HL-60 (cell line): ENCODE measurements at regions not wholly inside any gene's neighbourhood (a gene's known extent, or its start where the extent isn't known, plus 50 kb on each side); places are given as distances from the start of the nearest gene placed in this dataset.
"Not testable (repeated sequence)": the region's sequence is repeated elsewhere in the genome, so short reads cannot be mapped to it uniquely, and the experiment has no call there.

Experiments used
- DNase-seq, 2 experiments: peaks; one replicate each; pipeline ENCODE4 v3.0.0-alpha.2; 2010 to 2020; ENCODE audit warnings: low read depth in 1 of 2, low spot score in 1 of 2
- H3K27ac ChIP-seq: fragments of 250-450 bp; sonication (Bioruptor Pico); replicated peaks from 2 replicates; pipeline ENCODE4 v1.5.1; 2020; ENCODE audit warnings: mild to moderate bottlenecking, moderate library complexity
- H3K27me3 ChIP-seq: fragments of 250-450 bp; sonication (Bioruptor Pico); 2 replicates; pipeline ENCODE4 v1.5.1; 2021; ENCODE audit warnings: mild to moderate bottlenecking, moderate library complexity; ENCODE audit not compliant: insufficient read depth, poor library complexity, severe bottlenecking
- H3K4me3 ChIP-seq: replicated peaks from 2 replicates; pipeline ENCODE4 v1.5.1; 2011; ENCODE audit warnings: mild to moderate bottlenecking, control low read depth, low read length; ENCODE audit not compliant: insufficient read depth
- GABPA ChIP-seq: IDR thresholded peaks from 2 replicates; pipeline ENCODE4 v1.6.1; 2012; ENCODE audit warnings: low read depth
- POLR2AphosphoS5 ChIP-seq: IDR thresholded peaks from 2 replicates; pipeline ENCODE4 v1.6.1; 2012; ENCODE audit warnings: low read depth
- SPI1 ChIP-seq: IDR thresholded peaks from 2 replicates; pipeline ENCODE4 v1.6.1; 2012; ENCODE audit warnings: low read depth, mild to moderate bottlenecking, borderline replicate concordance
- TF ChIP-seq, protein P1 (sequence below): IDR thresholded peaks from one replicate; pipeline ENCODE4 v1.5.1; 2011; ENCODE audit warnings: low read length, control low read depth, inconsistent platforms; ENCODE audit not compliant: insufficient read depth
- TF ChIP-seq, protein P2 (sequence below): IDR thresholded peaks from 2 replicates; pipeline ENCODE4 v1.6.1; 2012; ENCODE audit warnings: low read depth; ENCODE audit not compliant: insufficient replicate concordance

DNA sequence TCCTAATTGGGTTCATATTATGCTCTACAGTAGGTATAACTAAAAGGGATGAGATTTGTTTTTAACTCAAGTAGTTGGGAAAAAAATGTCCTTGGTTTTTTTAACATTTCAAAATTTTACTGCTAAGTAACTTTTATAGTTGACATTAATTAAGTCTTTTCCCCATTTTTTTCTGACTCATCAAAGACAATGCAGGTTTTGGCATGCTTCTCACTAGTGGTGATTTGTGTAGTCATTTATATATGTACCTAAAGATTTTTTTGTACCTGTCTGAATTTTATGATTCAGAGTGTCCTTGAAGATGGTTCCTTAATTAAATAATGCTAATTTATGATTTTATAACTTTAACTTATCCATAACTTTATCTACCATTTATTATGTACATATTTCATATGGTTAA lies 882.3 kb upstream of the TMEFF2 start:
- TF ChIP-seq GABPA (no peak), POLR2AphosphoS5 (no peak), SPI1 (no peak)
- TF ChIP-seq, protein P1, sequence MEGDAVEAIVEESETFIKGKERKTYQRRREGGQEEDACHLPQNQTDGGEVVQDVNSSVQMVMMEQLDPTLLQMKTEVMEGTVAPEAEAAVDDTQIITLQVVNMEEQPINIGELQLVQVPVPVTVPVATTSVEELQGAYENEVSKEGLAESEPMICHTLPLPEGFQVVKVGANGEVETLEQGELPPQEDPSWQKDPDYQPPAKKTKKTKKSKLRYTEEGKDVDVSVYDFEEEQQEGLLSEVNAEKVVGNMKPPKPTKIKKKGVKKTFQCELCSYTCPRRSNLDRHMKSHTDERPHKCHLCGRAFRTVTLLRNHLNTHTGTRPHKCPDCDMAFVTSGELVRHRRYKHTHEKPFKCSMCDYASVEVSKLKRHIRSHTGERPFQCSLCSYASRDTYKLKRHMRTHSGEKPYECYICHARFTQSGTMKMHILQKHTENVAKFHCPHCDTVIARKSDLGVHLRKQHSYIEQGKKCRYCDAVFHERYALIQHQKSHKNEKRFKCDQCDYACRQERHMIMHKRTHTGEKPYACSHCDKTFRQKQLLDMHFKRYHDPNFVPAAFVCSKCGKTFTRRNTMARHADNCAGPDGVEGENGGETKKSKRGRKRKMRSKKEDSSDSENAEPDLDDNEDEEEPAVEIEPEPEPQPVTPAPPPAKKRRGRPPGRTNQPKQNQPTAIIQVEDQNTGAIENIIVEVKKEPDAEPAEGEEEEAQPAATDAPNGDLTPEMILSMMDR: no peak
- TF ChIP-seq, protein P2, sequence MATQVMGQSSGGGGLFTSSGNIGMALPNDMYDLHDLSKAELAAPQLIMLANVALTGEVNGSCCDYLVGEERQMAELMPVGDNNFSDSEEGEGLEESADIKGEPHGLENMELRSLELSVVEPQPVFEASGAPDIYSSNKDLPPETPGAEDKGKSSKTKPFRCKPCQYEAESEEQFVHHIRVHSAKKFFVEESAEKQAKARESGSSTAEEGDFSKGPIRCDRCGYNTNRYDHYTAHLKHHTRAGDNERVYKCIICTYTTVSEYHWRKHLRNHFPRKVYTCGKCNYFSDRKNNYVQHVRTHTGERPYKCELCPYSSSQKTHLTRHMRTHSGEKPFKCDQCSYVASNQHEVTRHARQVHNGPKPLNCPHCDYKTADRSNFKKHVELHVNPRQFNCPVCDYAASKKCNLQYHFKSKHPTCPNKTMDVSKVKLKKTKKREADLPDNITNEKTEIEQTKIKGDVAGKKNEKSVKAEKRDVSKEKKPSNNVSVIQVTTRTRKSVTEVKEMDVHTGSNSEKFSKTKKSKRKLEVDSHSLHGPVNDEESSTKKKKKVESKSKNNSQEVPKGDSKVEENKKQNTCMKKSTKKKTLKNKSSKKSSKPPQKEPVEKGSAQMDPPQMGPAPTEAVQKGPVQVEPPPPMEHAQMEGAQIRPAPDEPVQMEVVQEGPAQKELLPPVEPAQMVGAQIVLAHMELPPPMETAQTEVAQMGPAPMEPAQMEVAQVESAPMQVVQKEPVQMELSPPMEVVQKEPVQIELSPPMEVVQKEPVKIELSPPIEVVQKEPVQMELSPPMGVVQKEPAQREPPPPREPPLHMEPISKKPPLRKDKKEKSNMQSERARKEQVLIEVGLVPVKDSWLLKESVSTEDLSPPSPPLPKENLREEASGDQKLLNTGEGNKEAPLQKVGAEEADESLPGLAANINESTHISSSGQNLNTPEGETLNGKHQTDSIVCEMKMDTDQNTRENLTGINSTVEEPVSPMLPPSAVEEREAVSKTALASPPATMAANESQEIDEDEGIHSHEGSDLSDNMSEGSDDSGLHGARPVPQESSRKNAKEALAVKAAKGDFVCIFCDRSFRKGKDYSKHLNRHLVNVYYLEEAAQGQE: no peak
- no peak for DNase-seq
- Histone ChIP-seq H3K27ac (no peak overlapping the region), H3K4me3 (no peak overlapping the region), H3K27me3 (no peaks in the 10 kb centered on the region)

DNA sequence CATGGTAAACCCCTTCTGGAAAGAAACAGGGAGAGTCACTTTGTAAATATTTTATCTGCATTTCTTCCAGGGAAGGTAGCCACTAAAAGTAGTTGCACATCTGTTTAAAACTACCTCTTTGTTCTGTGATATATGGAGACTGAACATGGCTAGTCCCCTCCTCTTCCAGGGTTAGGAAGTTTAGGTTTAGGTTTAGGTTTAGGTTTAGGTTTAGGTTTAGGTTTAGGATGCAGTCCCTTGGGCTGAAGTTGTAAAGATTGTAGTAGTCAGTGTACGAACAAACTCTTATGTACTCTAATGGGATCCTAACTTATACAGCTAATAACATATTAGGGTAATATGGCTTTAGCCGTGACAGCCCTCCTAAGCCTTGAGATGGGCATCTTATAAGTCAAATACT lies 880.2 kb upstream of the TMEFF2 start:
- Histone ChIP-seq H3K27me3 (no peaks in the 10 kb centered on the region), H3K27ac (no peak overlapping the region), H3K4me3 (no peak overlapping the region)
- TF ChIP-seq POLR2AphosphoS5 (no peak), GABPA (no peak), SPI1 (no peak)
- TF ChIP-seq, protein P2: no peak
- TF ChIP-seq, protein P1: no peak
- no peak for DNase-seq

DNA sequence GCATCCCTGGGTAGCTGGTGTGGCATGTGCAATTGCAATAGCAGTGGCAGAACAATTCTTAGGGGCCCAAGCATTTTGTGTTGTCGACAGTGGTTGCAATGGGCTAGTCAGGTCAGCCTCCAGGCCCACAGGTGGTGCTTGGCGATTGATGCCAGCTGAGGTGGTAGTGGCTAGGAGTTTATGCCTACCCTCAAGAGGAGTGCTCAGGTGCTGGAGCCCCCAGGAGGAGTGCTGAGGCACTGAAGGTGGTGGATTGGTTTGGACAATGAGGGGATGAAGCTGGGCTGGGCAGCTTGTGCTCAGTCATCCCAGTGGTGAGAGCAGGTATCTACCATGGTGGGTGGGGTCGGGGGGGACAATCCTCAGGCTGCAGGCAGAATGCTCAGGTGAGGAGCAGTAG lies 877.9 kb upstream of the TMEFF2 start:
- H3K4me3 ChIP-seq: no peak overlapping the region
- H3K27me3 ChIP-seq: no peaks in the 10 kb centered on the region
- no peak overlapping the region for H3K27ac ChIP-seq
- DNase-seq: no peak
- no peak for TF ChIP-seq SPI1
- TF ChIP-seq GABPA: no peak
- TF ChIP-seq, protein P2: no peak
- no peak for TF ChIP-seq POLR2AphosphoS5
- TF ChIP-seq, protein P1: no peak

DNA sequence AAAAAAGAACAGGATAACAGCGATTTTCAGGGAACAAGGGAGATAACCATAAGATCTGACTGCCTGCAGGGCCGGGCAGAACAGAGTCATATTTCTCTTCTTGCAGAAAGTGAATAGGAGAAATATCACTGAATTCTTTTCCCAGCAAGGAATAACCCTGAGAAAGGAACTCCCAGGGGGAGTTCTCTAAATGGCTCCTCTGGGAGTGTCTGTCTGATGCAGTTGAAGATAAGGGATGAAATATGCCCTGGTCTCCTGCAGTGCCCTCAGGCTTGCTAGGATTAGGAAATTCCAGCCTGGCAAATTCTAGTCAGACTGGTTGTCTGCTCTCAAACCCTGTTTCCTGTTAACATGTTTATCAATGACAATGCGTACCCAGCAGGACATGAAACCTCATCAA lies 830.8 kb upstream of the TMEFF2 start:
- H3K4me3 ChIP-seq, DNase-seq, H3K27me3 ChIP-seq, H3K27ac ChIP-seq: not testable (repeated sequence)
